Neural cell (in vitro differentiated cells): ENCODE measurements at regions not wholly inside any gene's neighbourhood (a gene's known extent, or its start where the extent isn't known, plus 50 kb on each side); places are given as distances from the start of the nearest gene placed in this dataset.

Source experiments
- EZH2 ChIP-seq: fragments of 200-600, 300-800 bp; shearing (Covaris generic), sonication (generic); IDR thresholded peaks from 2 replicates; pipeline ENCODE4 v1.6.1; 2014; ENCODE audit warnings: antibody characterized with exemption, low read length, borderline replicate concordance, mild to moderate bottlenecking; ENCODE audit not compliant: insufficient read depth, poor library complexity, severe bottlenecking
- POLR2AphosphoS5 ChIP-seq: IDR thresholded peaks from 2 replicates; pipeline ENCODE4 v1.6.1; 2012
- RAD21 ChIP-seq: fragments of 450-650 bp; conservative IDR thresholded peaks from 2 replicates; pipeline ENCODE4 v1.6.1; 2014; ENCODE audit warnings: antibody characterized with exemption, mild to moderate bottlenecking, moderate library complexity
- TAF1 ChIP-seq: IDR thresholded peaks from 2 replicates; pipeline ENCODE4 v1.6.1; 2012; ENCODE audit warnings: low read depth
- TF ChIP-seq, protein P1 (sequence below): IDR thresholded peaks from 2 replicates; pipeline ENCODE4 v1.6.1; 2012; ENCODE audit warnings: borderline replicate concordance

DNA sequence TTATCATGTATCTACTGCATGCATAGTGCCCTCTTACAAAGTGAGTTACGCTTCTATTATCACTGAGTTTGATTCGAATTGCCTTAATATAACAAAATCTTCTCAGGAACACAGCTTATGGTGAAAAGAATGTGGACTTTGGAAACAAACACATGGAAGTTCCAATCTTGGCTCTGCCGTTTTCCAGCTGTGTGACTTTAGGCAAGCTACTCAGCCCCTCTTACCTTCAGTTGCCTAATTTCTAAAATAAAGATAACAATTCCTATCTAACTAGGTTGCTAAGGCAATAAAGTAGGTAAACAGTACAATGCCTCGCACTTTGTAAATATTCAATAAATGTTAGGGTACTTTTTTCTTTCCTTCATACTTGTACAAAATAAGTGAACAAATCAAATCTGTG is 104.0 kb upstream of the GRIA3 start:
- TF ChIP-seq, protein P1, sequence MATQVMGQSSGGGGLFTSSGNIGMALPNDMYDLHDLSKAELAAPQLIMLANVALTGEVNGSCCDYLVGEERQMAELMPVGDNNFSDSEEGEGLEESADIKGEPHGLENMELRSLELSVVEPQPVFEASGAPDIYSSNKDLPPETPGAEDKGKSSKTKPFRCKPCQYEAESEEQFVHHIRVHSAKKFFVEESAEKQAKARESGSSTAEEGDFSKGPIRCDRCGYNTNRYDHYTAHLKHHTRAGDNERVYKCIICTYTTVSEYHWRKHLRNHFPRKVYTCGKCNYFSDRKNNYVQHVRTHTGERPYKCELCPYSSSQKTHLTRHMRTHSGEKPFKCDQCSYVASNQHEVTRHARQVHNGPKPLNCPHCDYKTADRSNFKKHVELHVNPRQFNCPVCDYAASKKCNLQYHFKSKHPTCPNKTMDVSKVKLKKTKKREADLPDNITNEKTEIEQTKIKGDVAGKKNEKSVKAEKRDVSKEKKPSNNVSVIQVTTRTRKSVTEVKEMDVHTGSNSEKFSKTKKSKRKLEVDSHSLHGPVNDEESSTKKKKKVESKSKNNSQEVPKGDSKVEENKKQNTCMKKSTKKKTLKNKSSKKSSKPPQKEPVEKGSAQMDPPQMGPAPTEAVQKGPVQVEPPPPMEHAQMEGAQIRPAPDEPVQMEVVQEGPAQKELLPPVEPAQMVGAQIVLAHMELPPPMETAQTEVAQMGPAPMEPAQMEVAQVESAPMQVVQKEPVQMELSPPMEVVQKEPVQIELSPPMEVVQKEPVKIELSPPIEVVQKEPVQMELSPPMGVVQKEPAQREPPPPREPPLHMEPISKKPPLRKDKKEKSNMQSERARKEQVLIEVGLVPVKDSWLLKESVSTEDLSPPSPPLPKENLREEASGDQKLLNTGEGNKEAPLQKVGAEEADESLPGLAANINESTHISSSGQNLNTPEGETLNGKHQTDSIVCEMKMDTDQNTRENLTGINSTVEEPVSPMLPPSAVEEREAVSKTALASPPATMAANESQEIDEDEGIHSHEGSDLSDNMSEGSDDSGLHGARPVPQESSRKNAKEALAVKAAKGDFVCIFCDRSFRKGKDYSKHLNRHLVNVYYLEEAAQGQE = no peak
- TF ChIP-seq RAD21 = no peak
- TF ChIP-seq POLR2AphosphoS5 = no peak
- TF ChIP-seq TAF1 = no peak
- no peak for TF ChIP-seq EZH2
